HG03095 (cell line): ENCODE measurements at regions not wholly inside any gene's neighbourhood (a gene's known extent, or its start where the extent isn't known, plus 50 kb on each side); places are given as distances from the start of the nearest gene placed in this dataset.
"Not testable (repeated sequence)": the region's sequence is repeated elsewhere in the genome, so short reads cannot be mapped to it uniquely, and the experiment has no call there.

Experiments
- ATAC-seq: cut with Tn5 transposase; IDR thresholded peaks from one replicate; pipeline ENCODE4 v1.9.1; 2021; ENCODE audit warnings: moderate library complexity; ENCODE audit not compliant: unreplicated experiment

GRCh38 chr6:93849857-93850256, 430.5 kb upstream of the EPHA7 start:
- no peak for ATAC-seq

GRCh38 chr6:93848031-93848742, 428.8 kb upstream of the EPHA7 start:
- no peak for ATAC-seq

GRCh38 chr6:93842178-93842577, 422.8 kb upstream of the EPHA7 start:
- no peak for ATAC-seq

GRCh38 chr6:93835451-93836145, 416.2 kb upstream of the EPHA7 start:
- ATAC-seq, result not testable (repeated sequence)

GRCh38 chr6:93835026-93835425, 415.7 kb upstream of the EPHA7 start:
- ATAC-seq, result not testable (repeated sequence)

- ATAC-seq, result not testable (repeated sequence)
Measured at GRCh38 chr6:93833326-93833725, 414.0 kb upstream of the EPHA7 start.

- ATAC-seq, result not testable (repeated sequence)
Measured at GRCh38 chr6:93829757-93830156, 410.4 kb upstream of the EPHA7 start.

- no peak for ATAC-seq
Measured at GRCh38 chr6:93829009-93829408, 409.6 kb upstream of the EPHA7 start.

- ATAC-seq, result no peak
Measured at GRCh38 chr6:93828553-93828952, 409.2 kb upstream of the EPHA7 start.

GRCh38 chr6:93827728-93828127, 408.4 kb upstream of the EPHA7 start:
- no peak for ATAC-seq

- ATAC-seq, result no peak
Measured at GRCh38 chr6:93825950-93826349, 406.6 kb upstream of the EPHA7 start.

- ATAC-seq, result no peak
Measured at GRCh38 chr6:93823489-93823888, 404.1 kb upstream of the EPHA7 start.

- no peak for ATAC-seq
Measured at GRCh38 chr6:93822434-93823265, 403.3 kb upstream of the EPHA7 start.

- no peak for ATAC-seq
Measured at GRCh38 chr6:93821953-93822352, 402.6 kb upstream of the EPHA7 start.

- ATAC-seq, result no peak
Measured at GRCh38 chr6:93820465-93821082, 401.2 kb upstream of the EPHA7 start.

- no peak for ATAC-seq
Measured at GRCh38 chr6:93819189-93819588, 399.8 kb upstream of the EPHA7 start.

- ATAC-seq, result no peak
Measured at GRCh38 chr6:93817937-93818336, 398.6 kb upstream of the EPHA7 start.

GRCh38 chr6:93806409-93807270, 387.3 kb upstream of the EPHA7 start:
- ATAC-seq, result no peak

GRCh38 chr6:93801101-93801847, 381.9 kb upstream of the EPHA7 start:
- ATAC-seq, result no peak

- ATAC-seq, result no peak
Measured at GRCh38 chr6:93799226-93799625, 379.9 kb upstream of the EPHA7 start.
